NB4 (cell line): ENCODE measurements at regions not wholly inside any gene's neighbourhood (a gene's known extent, or its start where the extent isn't known, plus 50 kb on each side); places are given as distances from the start of the nearest gene placed in this dataset.

Source experiments
- POLR2A ChIP-seq: IDR thresholded peaks from 2 replicates; pipeline ENCODE4 v1.6.1; 2011; ENCODE audit warnings: mild to moderate bottlenecking; ENCODE audit not compliant: insufficient read length; ENCODE audit errors: extremely low read depth
- TF ChIP-seq, protein P1 (sequence below): IDR thresholded peaks from one replicate; pipeline ENCODE4 v1.5.1; 2012; ENCODE audit warnings: low read depth, low read length

DNA sequence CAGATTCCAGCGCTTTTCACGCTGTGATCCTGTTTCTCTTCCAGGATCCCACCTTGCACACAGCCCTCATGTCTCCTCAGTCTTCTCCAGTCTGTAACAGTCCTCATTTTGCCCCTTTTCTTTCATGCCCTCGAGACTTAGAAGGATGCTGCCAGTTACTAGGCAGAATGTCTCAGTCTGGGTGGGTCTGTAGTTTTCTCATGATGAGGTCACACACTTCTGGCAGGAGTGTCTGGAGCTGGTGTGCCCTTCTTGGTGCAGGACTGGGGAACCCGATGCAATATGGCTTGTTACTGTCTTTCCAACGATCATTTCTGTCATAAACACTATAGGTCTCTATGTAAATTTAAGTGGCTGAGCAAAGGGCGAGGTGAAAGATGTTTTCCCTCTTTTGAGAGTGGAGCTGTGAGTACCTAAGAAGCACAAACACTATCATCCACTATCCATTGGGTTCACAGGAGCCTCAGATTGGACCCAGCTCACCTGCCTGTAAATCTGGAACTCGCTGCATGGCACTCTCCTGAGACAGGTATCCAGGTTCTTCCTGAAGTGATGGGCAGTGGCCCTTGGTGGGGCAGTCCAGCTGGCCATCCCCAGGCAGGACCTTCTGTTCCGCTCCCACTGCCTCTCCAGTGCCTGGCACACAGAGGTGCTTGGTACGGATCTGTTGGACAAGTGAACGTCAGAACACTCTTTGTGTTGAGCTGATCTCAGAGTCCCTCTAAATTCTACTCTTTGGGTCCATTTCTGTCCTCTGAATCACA, 64.3 kb upstream of the ZNF32 start:
- TF ChIP-seq, protein P1, sequence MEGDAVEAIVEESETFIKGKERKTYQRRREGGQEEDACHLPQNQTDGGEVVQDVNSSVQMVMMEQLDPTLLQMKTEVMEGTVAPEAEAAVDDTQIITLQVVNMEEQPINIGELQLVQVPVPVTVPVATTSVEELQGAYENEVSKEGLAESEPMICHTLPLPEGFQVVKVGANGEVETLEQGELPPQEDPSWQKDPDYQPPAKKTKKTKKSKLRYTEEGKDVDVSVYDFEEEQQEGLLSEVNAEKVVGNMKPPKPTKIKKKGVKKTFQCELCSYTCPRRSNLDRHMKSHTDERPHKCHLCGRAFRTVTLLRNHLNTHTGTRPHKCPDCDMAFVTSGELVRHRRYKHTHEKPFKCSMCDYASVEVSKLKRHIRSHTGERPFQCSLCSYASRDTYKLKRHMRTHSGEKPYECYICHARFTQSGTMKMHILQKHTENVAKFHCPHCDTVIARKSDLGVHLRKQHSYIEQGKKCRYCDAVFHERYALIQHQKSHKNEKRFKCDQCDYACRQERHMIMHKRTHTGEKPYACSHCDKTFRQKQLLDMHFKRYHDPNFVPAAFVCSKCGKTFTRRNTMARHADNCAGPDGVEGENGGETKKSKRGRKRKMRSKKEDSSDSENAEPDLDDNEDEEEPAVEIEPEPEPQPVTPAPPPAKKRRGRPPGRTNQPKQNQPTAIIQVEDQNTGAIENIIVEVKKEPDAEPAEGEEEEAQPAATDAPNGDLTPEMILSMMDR, result no peak
- TF ChIP-seq POLR2A, result no peak
